Temporal lobe (tissue), 1 donor: ENCODE measurements at regions not wholly inside any gene's neighbourhood (a gene's known extent, or its start where the extent isn't known, plus 50 kb on each side); places are given as distances from the start of the nearest gene placed in this dataset. TPM values are rescaled to one million over a fixed set of nuclear protein-coding genes. Genes with fewer than 3 reads are reported as not detected.

Experiments used
- small RNA-seq: library from RNA; depleted of rRNA; stranded (forward); fragments of <200 nt; gene quantifications from one replicate; pipeline ENCODE3, GENCODE V24; 2014; ENCODE audit warnings: low replicate concordance

Small RNA genes lying in the stretch of these regions (small RNA-seq; reads per million reads assigned to genes)
- gene RF00019, result not detected
